ENCODE measurements at regions not wholly inside any gene's neighbourhood (a gene's known extent, or its start where the extent isn't known, plus 50 kb on each side); places are given as distances from the start of the nearest gene placed in this dataset.
"Not testable (repeated sequence)": the region's sequence is repeated elsewhere in the genome, so short reads cannot be mapped to it uniquely, and the experiment has no call there.

GRCh38 chr12:84247931-84248330 lies 664.7 kb downstream of the SLC6A15 start:
- no peak for DNase-seq (ENCODE audit: low read depth)

- DNase-seq (ENCODE audit: low read depth), result no peak
Measured at GRCh38 chr12:84243686-84244085, 668.9 kb downstream of the SLC6A15 start.

- no peak for DNase-seq (ENCODE audit: low read depth)
Measured at GRCh38 chr12:84222841-84223240, 689.8 kb downstream of the SLC6A15 start.

- no peak for DNase-seq (ENCODE audit: low read depth)
Measured at GRCh38 chr12:84218406-84218805, 694.2 kb downstream of the SLC6A15 start.

GRCh38 chr12:84201976-84202375 lies 710.6 kb downstream of the SLC6A15 start:
- DNase-seq (ENCODE audit: low read depth), result no peak

GRCh38 chr12:84198294-84198946 lies 714.2 kb downstream of the SLC6A15 start:
- no peak for DNase-seq (ENCODE audit: low read depth)

- DNase-seq (ENCODE audit: low read depth), result no peak
Measured at GRCh38 chr12:84191779-84192178, 720.8 kb downstream of the SLC6A15 start.

DNA sequence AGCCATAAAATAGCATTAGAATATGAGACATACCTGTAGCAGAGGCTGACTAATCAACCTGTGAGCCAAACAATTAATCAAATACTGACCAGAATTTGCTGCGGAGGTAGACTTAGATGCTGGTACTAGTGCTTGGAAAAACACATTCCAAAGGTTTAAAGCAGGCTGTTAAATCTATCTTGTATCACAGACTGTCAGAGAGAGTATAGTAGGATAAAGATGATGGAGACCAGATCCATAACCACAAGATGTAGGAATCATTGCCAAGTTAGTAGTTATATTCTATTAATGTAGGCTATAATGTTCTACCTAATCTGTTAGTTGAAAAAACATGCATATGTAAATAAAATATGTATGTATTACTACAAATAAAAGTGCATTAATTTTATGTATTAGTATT lies 726.2 kb downstream of the SLC6A15 start:
- DNase-seq (ENCODE audit: low read depth), result no peak

GRCh38 chr12:84183576-84183975 lies 729.0 kb downstream of the SLC6A15 start:
- no peak for DNase-seq (ENCODE audit: low read depth)

- DNase-seq (ENCODE audit: low read depth), result no peak
Measured at GRCh38 chr12:84174115-84174514, 738.5 kb downstream of the SLC6A15 start.

DNA sequence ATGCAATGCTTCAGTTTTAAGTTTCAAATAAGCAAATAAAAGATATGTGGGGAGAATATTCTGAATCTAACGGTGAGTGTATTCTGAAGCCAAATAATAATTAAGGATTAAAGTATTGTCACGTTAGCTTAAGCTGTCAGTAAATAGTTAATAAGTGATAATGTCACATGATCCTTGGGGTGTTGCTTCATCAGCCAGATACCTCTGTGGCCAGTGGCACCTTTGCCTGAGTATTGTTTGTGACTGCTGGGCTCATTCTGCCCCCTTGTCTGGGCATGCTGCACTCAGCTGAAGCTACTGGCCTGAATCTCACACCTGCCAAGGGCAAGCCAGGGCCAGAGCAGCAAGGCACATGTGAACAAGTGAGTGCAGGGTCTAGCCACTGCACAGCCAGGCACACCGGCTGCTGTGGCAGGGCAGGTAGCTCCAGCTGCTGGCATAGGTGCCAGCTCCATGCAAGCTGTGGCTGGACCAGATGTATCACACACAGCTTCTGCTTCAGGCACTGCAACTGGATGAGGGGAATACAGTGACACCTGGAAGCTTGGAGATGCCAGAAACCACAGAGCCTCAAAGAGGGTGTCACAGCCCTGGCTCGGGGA lies 739.7 kb downstream of the SLC6A15 start:
- DNase-seq (ENCODE audit: low read depth), result no peak

GRCh38 chr12:84166812-84167211 lies 745.8 kb downstream of the SLC6A15 start:
- no peak for DNase-seq (ENCODE audit: low read depth)

DNA sequence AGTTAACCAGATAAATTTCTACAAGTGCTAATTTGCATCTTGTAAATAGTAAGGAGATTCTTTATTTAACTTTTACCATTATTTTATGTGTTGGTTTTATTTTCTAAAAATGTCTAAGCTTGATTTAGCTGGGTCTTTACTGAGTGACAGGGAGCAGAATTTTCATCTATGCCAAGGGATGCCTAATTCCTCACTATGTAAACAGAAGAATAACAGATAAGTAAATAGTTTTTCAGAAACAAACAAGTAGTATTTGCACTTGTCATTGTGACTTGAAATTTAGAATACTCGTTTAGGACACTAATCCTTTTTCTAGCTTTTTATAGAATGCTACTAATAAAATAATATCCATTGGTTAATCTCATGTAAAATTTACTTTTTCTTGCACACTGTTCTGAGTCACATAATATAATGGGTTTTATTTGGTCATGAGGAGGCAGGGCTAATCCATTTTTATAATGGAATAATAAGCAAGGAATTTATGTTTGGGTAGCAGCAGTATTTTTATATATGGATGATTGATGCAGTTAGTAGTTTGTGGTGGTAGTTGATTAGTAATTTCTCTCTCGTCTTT lies 746.5 kb downstream of the SLC6A15 start:
- no peak for DNase-seq (ENCODE audit: low read depth)

- DNase-seq (ENCODE audit: low read depth), result no peak
Measured at GRCh38 chr12:84161296-84161695, 751.3 kb downstream of the SLC6A15 start.

DNA sequence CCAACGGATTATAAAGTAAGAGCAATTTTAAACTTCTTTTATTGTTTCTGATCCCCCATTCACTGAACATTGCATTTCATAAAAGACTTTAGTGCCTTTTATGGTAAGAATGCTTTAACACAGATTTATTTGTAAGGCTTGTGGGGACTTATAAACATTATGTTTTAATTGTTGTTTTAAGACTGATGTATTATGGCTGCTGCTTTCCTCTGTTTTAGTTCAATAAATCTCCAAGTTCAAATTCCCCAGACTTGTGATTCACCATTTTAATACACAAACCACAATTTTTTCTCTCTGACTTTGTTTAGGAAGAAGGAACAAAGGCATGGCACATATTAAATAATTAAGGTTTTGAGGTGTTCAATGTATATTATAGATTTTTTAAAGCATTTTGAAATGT lies 753.3 kb downstream of the SLC6A15 start:
- no peak for DNase-seq (ENCODE audit: low read depth)

DNA sequence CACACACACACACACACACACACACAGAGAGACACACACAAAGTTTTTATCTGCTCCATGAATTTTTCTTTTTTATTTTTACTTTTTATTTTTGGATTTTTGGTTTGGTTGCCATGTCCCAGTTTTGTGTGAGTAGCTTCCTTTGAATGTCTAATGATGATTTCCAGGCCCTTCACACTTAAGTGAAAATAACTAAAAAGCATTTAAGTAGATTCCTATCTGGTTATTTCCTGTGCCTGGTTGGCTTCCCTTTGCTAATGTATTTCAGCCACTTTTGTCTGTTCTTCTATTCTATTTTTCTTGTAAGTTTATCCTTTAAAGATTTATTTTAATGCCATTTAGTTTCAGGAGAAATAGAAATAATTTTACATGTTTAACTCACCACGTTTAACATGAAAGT lies 755.4 kb downstream of the SLC6A15 start:
- DNase-seq (ENCODE audit: low read depth), result no peak

DNA sequence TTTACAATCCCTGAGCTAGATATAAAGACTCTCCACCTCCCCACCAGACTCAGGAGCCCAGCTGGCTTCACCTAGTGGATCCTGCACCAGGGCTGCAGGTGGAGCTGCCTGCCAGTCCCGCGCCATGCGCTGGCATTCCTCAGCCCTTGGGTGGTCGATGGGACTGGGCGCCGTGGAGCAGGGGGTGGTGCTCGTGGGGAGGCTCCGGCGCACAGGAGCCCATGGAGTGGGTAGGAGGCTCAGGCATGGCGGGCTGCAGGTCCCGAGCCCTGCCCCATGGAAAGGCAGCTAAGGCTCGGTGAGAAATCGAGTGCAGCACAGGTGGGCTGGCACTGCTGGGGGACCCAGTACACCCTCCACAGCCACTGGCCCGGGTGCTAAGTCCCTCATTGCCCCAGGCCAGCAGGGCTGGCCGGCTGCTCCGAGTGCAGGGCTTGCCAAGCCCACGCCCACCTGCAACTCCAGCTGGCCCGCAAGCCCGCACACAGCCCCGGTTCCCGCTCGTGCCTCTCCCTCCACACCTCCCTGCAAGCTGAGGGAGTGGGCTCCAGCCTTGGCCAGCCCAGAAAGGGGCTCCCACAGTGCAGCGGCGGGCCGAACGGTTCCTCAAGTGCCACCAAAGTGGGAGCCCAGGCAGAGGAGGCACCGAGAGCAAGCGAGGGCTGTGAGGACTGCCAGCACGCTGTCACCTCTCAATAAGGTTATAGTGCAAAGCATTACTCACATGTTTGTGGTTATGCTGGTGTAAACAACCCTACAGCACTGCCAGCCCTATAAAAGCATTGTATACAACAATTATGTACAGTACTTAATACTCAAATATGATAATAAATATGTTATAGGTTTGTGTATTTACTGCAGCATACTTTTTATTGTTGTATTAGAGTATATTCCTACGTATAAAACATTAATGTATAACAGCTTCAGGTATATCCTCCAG lies 757.3 kb downstream of the SLC6A15 start:
- not testable (repeated sequence) for DNase-seq (ENCODE audit: low read depth)

- DNase-seq (ENCODE audit: low read depth), result not testable (repeated sequence)
Measured at GRCh38 chr12:84154439-84154990, 758.1 kb downstream of the SLC6A15 start.

- no peak for DNase-seq (ENCODE audit: low read depth)
Measured at GRCh38 chr12:84150201-84150600, 762.4 kb downstream of the SLC6A15 start.

- no peak for DNase-seq (ENCODE audit: low read depth)
Measured at GRCh38 chr12:84148335-84148734, 764.3 kb downstream of the SLC6A15 start.

DNA sequence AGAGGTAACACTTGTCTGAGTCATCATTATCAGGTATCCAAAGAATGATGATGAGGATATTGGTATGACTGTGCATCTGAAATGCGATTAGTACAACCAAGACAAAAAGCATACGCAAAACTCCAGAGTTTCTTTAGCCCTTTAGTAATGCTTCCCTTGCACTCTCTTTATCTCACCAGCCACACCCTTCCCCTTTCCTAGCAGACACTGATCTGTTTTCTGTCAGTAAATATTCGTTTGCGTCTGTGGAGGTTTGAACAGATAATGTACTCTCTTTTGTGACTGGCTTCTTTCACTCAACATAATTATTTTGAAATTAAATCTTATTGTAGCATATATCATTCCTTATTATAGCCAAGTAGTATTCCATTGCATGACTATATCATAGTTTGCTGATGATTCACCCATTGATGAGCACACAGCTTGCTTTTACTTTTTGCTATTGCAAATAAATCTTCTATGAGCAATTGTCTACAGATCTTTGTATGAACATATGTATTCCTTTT lies 775.7 kb downstream of the SLC6A15 start:
- no peak for DNase-seq (ENCODE audit: low read depth)
